ENCODE measurements at regions not wholly inside any gene's neighbourhood (a gene's known extent, or its start where the extent isn't known, plus 50 kb on each side); places are given as distances from the start of the nearest gene placed in this dataset.

DNA sequence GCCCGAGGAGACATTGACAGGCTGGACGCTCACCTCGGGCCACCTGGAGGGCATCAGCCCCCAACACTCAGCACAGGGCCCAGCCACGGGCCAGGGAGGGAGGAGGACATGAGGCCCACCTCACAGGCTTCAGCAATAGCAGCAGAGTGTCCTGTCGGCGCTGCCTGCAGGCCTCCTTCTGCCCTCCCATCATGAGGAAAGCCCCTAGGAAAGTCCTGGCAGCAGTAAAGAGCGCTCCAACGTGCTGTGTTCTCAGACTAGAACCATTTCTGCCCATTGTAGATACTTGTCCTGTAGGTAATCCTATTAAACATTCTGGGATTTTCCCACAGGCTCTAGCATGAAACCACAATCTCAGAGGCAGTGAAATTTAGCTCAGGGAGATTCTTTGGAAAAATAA, 62.0 kb upstream of the GALNT2 start:
- Histone ChIP-seq H3K4me1 (peaks cover 5% of the 10 kb centered on the region), H3K9me3 (no peaks in the 10 kb centered on the region), H3K27ac (no peak overlapping the region), H3K36me3 (ENCODE audit: insufficient read depth in 1 of 2, low read depth in 1 of 2) (no peaks in the 10 kb centered on the region), H3K4me3 (no peak overlapping the region), H3K27me3 (ENCODE audit: insufficient read depth in 3 of 3, low read length in 2 of 3) (no peaks in the 10 kb centered on the region)
- DNase-seq (no peak), ATAC-seq (peak in 1 of 4 donors; percentile 28)
- TF ChIP-seq, protein P1, sequence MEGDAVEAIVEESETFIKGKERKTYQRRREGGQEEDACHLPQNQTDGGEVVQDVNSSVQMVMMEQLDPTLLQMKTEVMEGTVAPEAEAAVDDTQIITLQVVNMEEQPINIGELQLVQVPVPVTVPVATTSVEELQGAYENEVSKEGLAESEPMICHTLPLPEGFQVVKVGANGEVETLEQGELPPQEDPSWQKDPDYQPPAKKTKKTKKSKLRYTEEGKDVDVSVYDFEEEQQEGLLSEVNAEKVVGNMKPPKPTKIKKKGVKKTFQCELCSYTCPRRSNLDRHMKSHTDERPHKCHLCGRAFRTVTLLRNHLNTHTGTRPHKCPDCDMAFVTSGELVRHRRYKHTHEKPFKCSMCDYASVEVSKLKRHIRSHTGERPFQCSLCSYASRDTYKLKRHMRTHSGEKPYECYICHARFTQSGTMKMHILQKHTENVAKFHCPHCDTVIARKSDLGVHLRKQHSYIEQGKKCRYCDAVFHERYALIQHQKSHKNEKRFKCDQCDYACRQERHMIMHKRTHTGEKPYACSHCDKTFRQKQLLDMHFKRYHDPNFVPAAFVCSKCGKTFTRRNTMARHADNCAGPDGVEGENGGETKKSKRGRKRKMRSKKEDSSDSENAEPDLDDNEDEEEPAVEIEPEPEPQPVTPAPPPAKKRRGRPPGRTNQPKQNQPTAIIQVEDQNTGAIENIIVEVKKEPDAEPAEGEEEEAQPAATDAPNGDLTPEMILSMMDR (IDR thresholded peaks at IDR 0.05), result no peak
- 78 to 83% (median 81%) methylated on average over 8 of the region's 8 CpGs for WGBS, 3 donors
- intact Hi-C loops (cut with DNase I), result no loop called here

DNA sequence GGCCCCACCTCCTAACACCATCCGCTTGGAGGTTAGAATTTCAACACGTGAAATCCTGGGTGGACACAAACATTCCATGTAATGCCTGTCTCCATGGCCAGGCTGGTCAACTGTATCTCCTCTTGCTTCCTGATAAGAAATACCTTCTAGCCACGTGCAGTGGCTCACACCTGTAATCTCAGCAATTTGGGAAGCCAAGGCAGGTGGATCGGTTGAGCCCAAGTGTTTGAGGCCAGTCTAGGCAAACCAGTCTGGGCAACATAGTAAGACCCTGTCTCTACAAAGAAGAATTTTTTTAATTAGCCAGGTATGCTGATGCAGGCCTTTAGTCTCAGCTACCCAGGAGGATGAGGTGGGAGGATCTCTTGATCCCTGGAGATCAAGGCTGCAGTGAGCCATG, 58.3 kb upstream of the GALNT2 start:
- H3K4me3 ChIP-seq, result no peak overlapping the region
- intact Hi-C loops (cut with DNase I), result no loop called here
- H3K27me3 ChIP-seq (ENCODE audit: insufficient read depth in 3 of 3, low read length in 2 of 3), result no peaks in the 10 kb centered on the region
- no peak for ATAC-seq
- H3K27ac ChIP-seq, result no peak overlapping the region
- H3K4me1 ChIP-seq, result peaks cover 21% of the 10 kb centered on the region
- H3K36me3 ChIP-seq (ENCODE audit: insufficient read depth in 1 of 2, low read depth in 1 of 2), result no peaks in the 10 kb centered on the region
- no peak for DNase-seq
- 87 to 92% (median 90%) methylated on average over 4 of the region's 4 CpGs for WGBS, 3 donors
- H3K9me3 ChIP-seq, result no peaks in the 10 kb centered on the region
- TF ChIP-seq, protein P1 (IDR thresholded peaks at IDR 0.05), result no peak

DNA sequence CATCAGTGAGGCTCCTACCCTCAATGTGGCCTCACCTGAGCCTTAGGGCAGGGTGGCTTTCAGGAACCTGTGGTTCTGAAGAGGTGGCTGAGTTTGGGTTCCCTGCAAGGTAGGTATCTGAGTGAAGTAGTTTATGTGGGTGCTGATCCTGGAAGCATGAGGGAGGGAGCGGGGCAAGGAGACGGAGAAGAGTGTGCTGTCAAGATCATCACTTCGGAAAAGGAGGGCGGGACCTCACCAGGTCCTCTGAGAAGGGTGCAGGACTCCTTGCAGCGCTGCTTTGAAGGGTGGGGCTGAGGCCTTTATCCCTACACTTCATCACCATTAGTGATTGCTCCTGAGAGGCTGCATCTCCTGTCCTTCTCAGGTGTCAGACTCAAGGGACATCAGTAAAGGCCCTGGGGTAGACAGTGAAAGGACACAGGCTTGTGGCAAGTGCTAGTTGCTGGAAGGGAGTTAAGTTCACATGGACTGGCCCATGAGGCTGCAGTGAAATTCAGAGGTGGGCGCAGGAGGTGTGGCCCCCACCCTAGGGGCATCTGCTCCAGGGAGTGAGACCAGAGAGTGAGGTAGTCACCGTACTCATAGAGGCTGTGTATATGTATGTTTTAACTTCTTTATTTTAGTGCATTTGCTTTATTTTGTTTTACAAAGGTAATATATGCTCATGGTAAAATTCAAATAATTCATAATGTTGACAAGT, 57.3 kb upstream of the GALNT2 start:
- ATAC-seq (no peak), DNase-seq (no peak)
- H3K27ac ChIP-seq, result no peak overlapping the region
- intact Hi-C loops (cut with DNase I), result no loop called here
- TF ChIP-seq, protein P1 (IDR thresholded peaks at IDR 0.05), result no peak
- H3K9me3 ChIP-seq, result no peaks in the 10 kb centered on the region
- WGBS, 3 donors, result 95 to 98% (median 95%) methylated on average over 7 of the region's 7 CpGs
- H3K4me1 ChIP-seq, result peaks cover 21% of the 10 kb centered on the region
- H3K4me3 ChIP-seq, result no peak overlapping the region
- no peaks in the 10 kb centered on the region for H3K36me3 ChIP-seq (ENCODE audit: insufficient read depth in 1 of 2, low read depth in 1 of 2)
- H3K27me3 ChIP-seq (ENCODE audit: insufficient read depth in 3 of 3, low read length in 2 of 3), result no peaks in the 10 kb centered on the region

DNA sequence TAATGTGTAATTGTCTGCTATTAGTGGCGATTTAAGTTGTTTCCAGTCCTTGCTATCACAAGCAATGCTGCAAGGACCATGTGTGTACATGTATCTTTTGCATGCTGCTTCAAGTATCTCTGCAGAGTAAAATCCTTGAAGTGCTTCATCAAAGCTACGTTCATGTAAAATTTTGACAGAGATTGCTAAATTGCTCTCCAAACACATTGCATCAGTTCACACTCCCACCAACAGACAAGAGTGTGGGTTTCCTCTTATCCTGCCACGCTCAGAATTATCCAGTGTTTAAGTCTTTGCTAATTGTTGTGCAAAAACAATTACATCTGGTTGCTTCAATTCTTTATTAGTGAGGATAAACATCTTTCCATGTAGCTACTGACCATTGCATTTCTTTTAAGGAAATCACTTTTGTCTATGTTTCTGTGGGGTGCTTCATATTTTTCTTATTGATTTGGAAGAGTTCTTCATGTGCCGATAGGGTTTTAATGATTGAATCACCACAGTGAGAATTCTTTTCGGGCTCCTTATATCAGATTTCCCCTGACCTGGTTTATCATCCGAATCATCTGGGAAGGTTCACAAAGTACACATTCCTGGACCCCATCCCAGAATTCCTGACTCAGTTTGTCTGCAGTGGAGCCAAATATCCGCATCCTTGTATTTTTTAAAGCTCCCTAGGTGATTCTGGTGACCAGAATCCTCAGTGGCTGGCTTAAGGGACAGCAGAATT, 56.3 kb upstream of the GALNT2 start:
- TF ChIP-seq, protein P1 (IDR thresholded peaks at IDR 0.05), result no peak
- no peak overlapping the region for H3K4me3 ChIP-seq
- no peaks in the 10 kb centered on the region for H3K27me3 ChIP-seq (ENCODE audit: insufficient read depth in 3 of 3, low read length in 2 of 3)
- intact Hi-C loops (cut with DNase I), result no loop called here
- ATAC-seq (peak; percentile 14 to 68 (median 38)), DNase-seq (no peak)
- no peaks in the 10 kb centered on the region for H3K9me3 ChIP-seq
- H3K4me1 ChIP-seq, result peaks cover 21% of the 10 kb centered on the region
- H3K27ac ChIP-seq, result peak overlapping the region; percentile 50
- no peaks in the 10 kb centered on the region for H3K36me3 ChIP-seq (ENCODE audit: insufficient read depth in 1 of 2, low read depth in 1 of 2)
- 43 to 61% (median 43%) methylated on average over 7 of the region's 7 CpGs for WGBS, 3 donors
